ENCODE measurements at regions not wholly inside any gene's neighbourhood (a gene's known extent, or its start where the extent isn't known, plus 50 kb on each side); places are given as distances from the start of the nearest gene placed in this dataset.

DNA sequence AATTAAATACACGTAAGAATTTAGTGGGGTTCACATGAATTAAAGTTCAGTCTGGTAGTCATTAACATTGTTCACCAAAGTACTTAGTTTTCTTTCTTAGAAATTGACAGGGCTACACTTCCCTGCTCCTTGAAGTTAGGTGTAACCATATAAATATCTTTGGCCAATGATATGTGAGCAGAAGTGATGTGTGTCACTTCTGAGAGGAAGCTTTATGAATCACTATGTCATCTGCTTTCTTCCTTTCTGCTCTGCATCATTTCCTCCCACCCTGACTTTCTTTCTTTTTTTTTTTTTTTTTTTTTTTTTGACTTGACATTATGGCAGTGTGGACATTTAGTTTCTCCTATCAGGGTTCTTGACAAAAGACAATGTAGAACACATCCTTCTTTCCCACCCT lies 156.2 kb upstream of the COL8A1 start:
- CTCF ChIA-PET = no interaction called here
- no peaks in the 10 kb centered on the region for H3K36me3 Mint-ChIP-seq
- POLR2A ChIA-PET = no interaction called here
- H3K9me3 Mint-ChIP-seq = peaks cover 3% of the 10 kb centered on the region
- no peaks in the 10 kb centered on the region for H3K4me1 Mint-ChIP-seq (ENCODE audit: low read depth)
- intact Hi-C loops (cut with micrococcal nuclease) = no loop called here
- H3K27ac Mint-ChIP-seq = no peak overlapping the region
- H3K4me3 Mint-ChIP-seq = no peak overlapping the region
- no peak for DNase-seq
- H3K27me3 Mint-ChIP-seq = no peaks in the 10 kb centered on the region

DNA sequence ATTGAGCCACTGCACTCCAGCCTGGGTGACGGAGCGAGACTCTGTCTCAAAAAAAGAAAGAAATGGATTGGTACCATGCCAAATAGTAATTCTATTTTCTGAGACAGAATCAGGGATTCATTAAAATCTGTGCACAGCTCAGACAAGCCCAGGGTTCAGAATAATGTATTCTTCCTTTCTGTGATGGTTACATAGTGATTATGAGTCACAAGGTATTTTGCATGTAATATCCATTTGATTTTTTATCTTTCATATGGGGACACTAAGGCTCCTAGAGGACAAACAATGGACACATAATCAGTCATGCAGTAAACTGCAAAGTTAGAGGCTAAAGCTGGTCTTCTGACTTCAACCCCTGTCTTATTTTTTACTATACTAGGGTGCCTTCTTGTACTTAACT lies 156.8 kb upstream of the COL8A1 start:
- no peak overlapping the region for H3K4me3 Mint-ChIP-seq
- H3K27me3 Mint-ChIP-seq = no peaks in the 10 kb centered on the region
- no peaks in the 10 kb centered on the region for H3K4me1 Mint-ChIP-seq (ENCODE audit: low read depth)
- intact Hi-C loops (cut with micrococcal nuclease) = no loop called here
- no peak overlapping the region for H3K27ac Mint-ChIP-seq
- H3K9me3 Mint-ChIP-seq = peaks cover 3% of the 10 kb centered on the region
- no peaks in the 10 kb centered on the region for H3K36me3 Mint-ChIP-seq
- CTCF ChIA-PET = no interaction called here
- DNase-seq = no peak
- POLR2A ChIA-PET = no interaction called here

DNA sequence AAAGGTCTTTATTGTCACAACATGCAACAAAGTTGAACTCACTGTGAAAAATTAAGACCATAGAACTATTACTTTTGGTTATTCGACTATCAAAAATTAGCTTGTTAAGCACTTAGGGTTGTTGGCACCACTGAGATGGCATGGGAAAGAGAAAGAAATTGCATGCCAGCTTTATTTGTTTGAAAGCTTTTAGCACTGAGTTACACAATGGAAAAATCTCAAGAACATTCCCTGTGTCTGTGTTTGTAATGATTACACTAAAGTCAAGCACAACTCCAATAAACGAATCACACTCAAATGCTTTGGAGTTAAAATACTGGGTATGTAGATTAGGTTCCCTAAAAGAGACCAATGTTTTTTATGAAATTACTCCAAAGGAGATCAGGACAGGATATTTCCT lies 158.6 kb upstream of the COL8A1 start:
- Mint-ChIP-seq H3K27ac (no peak overlapping the region), H3K27me3 (no peaks in the 10 kb centered on the region), H3K36me3 (no peaks in the 10 kb centered on the region), H3K4me3 (no peak overlapping the region), H3K4me1 (ENCODE audit: low read depth) (no peaks in the 10 kb centered on the region), H3K9me3 (peaks cover 2% of the 10 kb centered on the region)
- intact Hi-C loops (cut with micrococcal nuclease) = no loop called here
- CTCF ChIA-PET = no interaction called here
- POLR2A ChIA-PET = no interaction called here
- no peak for DNase-seq

DNA sequence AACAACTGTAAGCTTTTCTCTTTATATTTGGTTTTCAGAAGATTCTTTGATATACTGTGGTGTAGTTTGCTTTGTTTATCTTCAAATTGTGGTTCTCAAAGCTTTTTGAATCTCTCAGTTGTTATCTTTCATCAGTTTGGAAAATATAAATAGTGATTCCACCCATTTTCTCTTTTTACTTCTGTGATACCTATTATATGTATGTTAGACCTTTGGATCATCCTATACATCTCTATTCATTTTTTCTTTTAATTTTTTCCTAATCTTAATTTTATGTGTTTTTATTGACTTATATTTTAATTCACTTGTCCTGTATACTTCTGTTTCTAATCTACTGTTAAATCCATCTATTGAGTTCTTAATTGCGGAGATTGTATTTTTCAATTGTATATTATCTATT lies 160.7 kb upstream of the COL8A1 start:
- H3K27me3 Mint-ChIP-seq = no peaks in the 10 kb centered on the region
- H3K36me3 Mint-ChIP-seq = no peaks in the 10 kb centered on the region
- DNase-seq = no peak
- H3K27ac Mint-ChIP-seq = no peak overlapping the region
- H3K4me3 Mint-ChIP-seq = no peak overlapping the region
- peaks cover 4% of the 10 kb centered on the region for H3K9me3 Mint-ChIP-seq
- H3K4me1 Mint-ChIP-seq (ENCODE audit: low read depth) = no peaks in the 10 kb centered on the region
- POLR2A ChIA-PET = no interaction called here
- CTCF ChIA-PET = no interaction called here
- intact Hi-C loops (cut with micrococcal nuclease) = no loop called here

DNA sequence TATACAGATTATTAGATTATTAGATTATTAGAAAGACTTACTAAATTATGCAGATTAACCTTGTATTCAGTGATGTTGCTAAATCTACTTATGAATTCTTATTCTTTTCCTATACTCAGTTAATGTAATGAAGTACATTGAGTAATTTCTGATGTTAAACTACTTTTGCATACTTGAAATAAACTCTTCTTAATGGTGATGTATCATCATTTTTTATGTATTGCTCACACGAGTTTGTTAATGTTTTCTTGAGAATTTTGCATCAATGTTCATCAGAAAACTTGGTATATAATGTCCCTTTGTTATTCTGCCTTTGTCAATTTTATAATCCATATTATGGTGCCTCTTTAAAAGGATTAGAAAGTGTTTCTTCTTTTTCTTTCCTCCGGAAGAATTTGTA lies 163.2 kb upstream of the COL8A1 start:
- Mint-ChIP-seq H3K4me1 (ENCODE audit: low read depth) (no peaks in the 10 kb centered on the region), H3K4me3 (no peak overlapping the region), H3K36me3 (no peaks in the 10 kb centered on the region), H3K27ac (no peak overlapping the region), H3K9me3 (peaks cover 5% of the 10 kb centered on the region), H3K27me3 (no peaks in the 10 kb centered on the region)
- CTCF ChIA-PET = no interaction called here
- DNase-seq = no peak
- intact Hi-C loops (cut with micrococcal nuclease) = no loop called here
- POLR2A ChIA-PET = no interaction called here

DNA sequence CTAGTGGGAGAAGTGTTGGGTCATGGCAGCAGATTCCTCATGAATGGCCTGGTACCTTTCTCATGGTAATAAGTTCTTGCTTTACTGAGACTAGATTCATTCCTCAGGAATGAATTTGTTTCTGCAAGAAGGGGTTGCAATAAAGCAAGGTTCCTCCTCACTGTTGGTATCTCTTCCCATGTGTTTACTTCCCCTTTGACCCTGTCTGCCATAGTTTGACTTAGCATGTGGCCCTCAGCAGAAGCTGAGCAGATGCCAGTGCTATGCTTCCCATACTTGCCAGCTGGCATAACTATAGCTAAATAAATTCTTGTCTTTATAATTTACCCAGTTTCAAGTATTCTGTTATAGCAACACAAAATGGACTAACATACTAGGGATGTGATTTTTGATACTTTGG lies 163.6 kb upstream of the COL8A1 start:
- peaks cover 5% of the 10 kb centered on the region for H3K9me3 Mint-ChIP-seq
- no peak overlapping the region for H3K4me3 Mint-ChIP-seq
- DNase-seq = no peak
- no peaks in the 10 kb centered on the region for H3K36me3 Mint-ChIP-seq
- ChIA-PET POLR2A (no interaction called here), CTCF (interaction anchor here (1.0 kb wide), 1 partner anchor 572 kb away, joined by 5 read pairs; no protein-coding TSS in a partner anchor)
- H3K4me1 Mint-ChIP-seq (ENCODE audit: low read depth) = no peaks in the 10 kb centered on the region
- no peak overlapping the region for H3K27ac Mint-ChIP-seq
- intact Hi-C loops (cut with micrococcal nuclease) = no loop called here
- H3K27me3 Mint-ChIP-seq = no peaks in the 10 kb centered on the region

DNA sequence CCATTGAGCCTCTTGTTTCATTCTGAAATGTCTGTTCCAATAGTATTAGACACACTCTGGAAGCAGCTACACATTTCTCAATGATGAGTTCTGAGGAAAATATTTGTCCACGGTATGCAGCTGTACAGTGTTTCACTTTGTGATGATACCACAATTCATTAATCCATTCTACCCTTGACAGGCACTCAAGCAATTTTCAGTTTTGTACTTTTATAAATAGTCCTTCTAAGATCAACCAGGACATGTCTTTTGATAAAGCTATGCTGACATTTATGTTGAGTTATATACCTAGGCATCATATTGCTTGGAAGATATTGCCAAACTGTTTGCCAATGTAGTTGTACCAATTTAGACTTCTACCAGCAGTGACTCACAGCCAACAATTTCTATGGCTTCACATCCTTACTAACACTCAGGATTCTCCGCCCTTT lies 165.1 kb upstream of the COL8A1 start:
- no peaks in the 10 kb centered on the region for H3K36me3 Mint-ChIP-seq
- DNase-seq = no peak
- H3K27ac Mint-ChIP-seq = no peak overlapping the region
- H3K9me3 Mint-ChIP-seq = peaks cover 5% of the 10 kb centered on the region
- H3K4me3 Mint-ChIP-seq = no peak overlapping the region
- intact Hi-C loops (cut with micrococcal nuclease) = no loop called here
- CTCF ChIA-PET = no interaction called here
- no peaks in the 10 kb centered on the region for H3K27me3 Mint-ChIP-seq
- POLR2A ChIA-PET = interaction anchor here (0.7 kb wide), 1 partner anchor 186 kb away, joined by 3 read pairs; no protein-coding TSS in a partner anchor
- H3K4me1 Mint-ChIP-seq (ENCODE audit: low read depth) = no peaks in the 10 kb centered on the region

DNA sequence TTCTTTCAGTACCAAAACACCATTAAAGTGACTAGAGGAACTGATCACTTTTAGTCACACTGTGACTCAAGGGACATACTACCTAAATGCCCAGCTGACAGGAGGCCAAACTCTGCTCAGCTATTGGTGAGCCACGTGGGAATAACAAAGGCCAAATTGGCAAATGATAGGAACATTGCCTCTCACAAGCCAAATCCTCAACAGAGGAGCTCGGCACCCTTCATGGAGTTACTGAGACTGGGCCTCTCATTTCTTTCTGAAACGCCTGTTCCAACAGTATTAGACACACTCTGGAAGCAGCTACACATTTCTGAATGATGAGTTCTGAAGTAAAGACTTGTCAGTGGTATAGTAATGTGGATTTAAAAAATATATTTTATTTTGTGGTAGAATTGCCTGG lies 166.0 kb upstream of the COL8A1 start:
- Mint-ChIP-seq H3K36me3 (no peaks in the 10 kb centered on the region), H3K9me3 (peaks cover 5% of the 10 kb centered on the region), H3K4me3 (no peak overlapping the region), H3K4me1 (ENCODE audit: low read depth) (no peaks in the 10 kb centered on the region), H3K27me3 (no peaks in the 10 kb centered on the region), H3K27ac (no peak overlapping the region)
- CTCF ChIA-PET = no interaction called here
- no peak for DNase-seq
- intact Hi-C loops (cut with micrococcal nuclease) = no loop called here
- POLR2A ChIA-PET = no interaction called here

DNA sequence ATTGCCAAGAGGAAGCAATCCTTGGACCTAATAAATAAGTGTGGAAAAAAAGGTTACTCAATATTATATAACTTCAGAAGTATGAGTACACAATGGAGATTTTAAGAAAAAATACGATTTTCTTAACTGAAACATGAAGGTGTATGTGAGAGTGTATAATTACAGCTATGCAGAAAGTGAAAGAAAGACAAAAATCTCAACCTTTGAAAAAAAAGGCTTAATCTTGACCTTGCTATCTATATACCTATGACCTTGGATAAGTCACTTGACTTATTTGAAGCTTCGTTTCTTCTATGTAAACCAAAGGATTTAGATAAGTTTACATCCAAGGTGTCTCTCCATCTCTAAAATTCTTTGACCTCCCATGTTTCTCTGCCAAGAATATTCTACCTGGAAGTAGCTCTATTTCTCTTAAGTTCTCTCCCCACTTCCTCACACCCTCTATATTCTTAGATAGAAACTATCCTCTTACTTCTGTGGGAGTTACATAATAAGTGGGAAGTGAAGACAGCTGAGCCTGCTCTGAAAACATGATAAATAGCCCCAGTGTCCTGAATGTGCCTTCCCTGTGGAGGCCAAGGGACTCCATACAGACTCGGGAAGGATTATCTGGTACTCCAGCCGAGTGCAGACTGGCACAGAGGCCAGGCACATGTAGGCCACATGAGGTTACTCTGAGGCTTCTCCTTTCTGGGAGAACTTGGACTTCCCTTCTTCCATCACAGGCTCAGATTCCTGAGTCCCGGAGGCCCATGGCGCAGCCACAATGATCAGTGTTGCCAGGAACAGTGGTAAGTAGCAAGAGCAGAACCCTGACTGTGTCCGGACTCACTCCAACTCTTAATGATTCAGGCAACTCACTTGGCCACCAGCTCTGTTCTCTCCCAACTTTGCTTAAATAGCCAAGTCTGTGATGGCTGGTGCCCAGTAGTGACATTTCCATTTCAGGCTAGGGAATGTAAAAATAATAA lies 166.8 kb upstream of the COL8A1 start:
- DNase-seq = no peak
- ChIA-PET CTCF (no interaction called here), POLR2A (no interaction called here)
- intact Hi-C loops (cut with micrococcal nuclease) = no loop called here
- no peak overlapping the region for H3K4me3 Mint-ChIP-seq
- H3K36me3 Mint-ChIP-seq = no peaks in the 10 kb centered on the region
- no peaks in the 10 kb centered on the region for H3K4me1 Mint-ChIP-seq (ENCODE audit: low read depth)
- no peaks in the 10 kb centered on the region for H3K27me3 Mint-ChIP-seq
- H3K9me3 Mint-ChIP-seq = peaks cover 4% of the 10 kb centered on the region
- no peak overlapping the region for H3K27ac Mint-ChIP-seq

DNA sequence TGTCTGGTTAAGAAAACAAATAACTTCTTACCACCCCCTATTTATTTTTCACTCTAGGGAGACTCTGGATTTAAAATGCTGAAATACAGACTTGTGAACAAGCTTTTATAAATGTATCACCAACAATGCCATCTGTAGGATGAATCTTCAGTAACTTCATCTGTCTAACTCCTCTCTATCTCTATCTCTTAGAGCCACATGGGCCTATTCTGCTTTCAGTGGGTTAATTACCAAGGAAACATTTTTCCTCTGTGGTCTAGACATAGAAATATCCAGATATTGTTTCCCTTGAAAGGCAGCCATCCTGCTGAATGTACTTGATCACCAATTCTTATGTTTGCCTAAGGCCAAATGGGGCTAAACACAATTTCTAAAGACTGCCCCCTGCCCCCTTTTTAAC lies 167.6 kb upstream of the COL8A1 start:
- no peak overlapping the region for H3K4me3 Mint-ChIP-seq
- POLR2A ChIA-PET = no interaction called here
- H3K4me1 Mint-ChIP-seq (ENCODE audit: low read depth) = no peaks in the 10 kb centered on the region
- no peak overlapping the region for H3K27ac Mint-ChIP-seq
- intact Hi-C loops (cut with micrococcal nuclease) = no loop called here
- no peak for DNase-seq
- CTCF ChIA-PET = no interaction called here
- peaks cover 2% of the 10 kb centered on the region for H3K9me3 Mint-ChIP-seq
- no peaks in the 10 kb centered on the region for H3K27me3 Mint-ChIP-seq
- H3K36me3 Mint-ChIP-seq = no peaks in the 10 kb centered on the region

DNA sequence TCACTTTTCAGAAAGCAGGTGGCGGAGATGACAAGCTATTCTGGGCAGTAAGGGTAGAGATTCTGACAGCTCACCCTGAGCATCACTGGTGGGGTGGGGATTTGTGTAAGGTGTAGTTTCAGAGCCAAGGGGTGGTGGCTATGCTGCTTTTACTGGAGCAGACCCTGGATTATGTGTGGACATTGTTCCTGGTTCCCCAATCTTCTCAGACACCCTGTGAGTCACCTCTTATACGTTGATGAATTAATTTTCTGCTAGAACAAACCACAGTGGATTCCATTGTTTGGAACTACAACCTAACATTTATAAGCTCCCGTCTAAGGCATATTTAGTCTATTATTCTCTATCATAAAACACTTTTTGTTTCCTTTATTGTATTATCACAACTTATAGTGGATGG lies 169.5 kb upstream of the COL8A1 start:
- Mint-ChIP-seq H3K36me3 (no peaks in the 10 kb centered on the region), H3K27ac (no peak overlapping the region), H3K4me3 (no peak overlapping the region), H3K4me1 (ENCODE audit: low read depth) (no peaks in the 10 kb centered on the region), H3K9me3 (peaks cover 2% of the 10 kb centered on the region), H3K27me3 (no peaks in the 10 kb centered on the region)
- intact Hi-C loops (cut with micrococcal nuclease) = no loop called here
- DNase-seq = no peak
- ChIA-PET POLR2A (no interaction called here), CTCF (interaction anchor here (1.4 kb wide), 1 partner anchor 35 kb away, joined by 4 read pairs; no protein-coding TSS in a partner anchor)

DNA sequence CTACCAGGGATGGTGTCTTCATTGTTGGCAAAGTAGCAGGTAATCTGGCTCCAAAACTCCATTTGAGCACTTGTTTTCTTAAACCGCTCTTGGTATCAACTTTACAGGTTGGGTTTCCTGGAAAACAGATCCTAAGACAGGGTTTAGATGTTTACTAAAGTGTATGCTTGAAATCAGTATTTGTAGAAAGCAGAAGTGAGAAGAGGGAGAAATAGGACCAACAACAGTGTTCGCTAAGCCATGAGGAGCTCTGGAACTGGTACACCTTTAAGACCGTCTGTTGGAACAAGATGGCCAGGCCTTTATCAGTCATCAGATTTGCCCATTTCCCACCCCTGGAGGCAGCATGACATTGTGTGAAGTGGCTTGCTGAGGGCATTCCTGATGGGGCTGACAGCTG lies 171.0 kb upstream of the COL8A1 start:
- ChIA-PET POLR2A (no interaction called here), CTCF (no interaction called here)
- Mint-ChIP-seq H3K4me1 (ENCODE audit: low read depth) (no peaks in the 10 kb centered on the region), H3K4me3 (no peak overlapping the region), H3K27ac (no peak overlapping the region), H3K27me3 (no peaks in the 10 kb centered on the region), H3K9me3 (no peaks in the 10 kb centered on the region), H3K36me3 (no peaks in the 10 kb centered on the region)
- intact Hi-C loops (cut with micrococcal nuclease) = no loop called here
- no peak for DNase-seq

DNA sequence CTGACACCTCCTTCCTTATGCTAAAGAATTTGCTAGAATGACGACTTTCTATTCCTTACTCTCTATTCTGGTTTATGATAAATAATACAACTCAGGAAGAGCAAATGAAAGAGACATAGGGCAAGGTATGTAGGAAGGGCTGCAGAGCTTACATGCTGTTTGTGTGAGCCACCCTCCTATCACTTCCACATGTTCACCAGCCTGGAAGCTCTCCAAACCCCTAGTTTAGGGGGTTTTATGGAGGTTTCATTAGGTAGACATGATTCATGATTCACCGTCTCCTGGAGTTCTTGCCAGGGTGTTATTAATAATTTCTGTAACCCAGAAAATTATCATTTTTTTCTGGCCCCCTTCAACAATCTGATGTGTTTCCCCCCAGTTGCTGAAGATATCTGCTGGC lies 172.1 kb upstream of the COL8A1 start:
- H3K27me3 Mint-ChIP-seq = no peaks in the 10 kb centered on the region
- intact Hi-C loops (cut with micrococcal nuclease) = no loop called here
- ChIA-PET CTCF (no interaction called here), POLR2A (no interaction called here)
- H3K27ac Mint-ChIP-seq = no peak overlapping the region
- H3K4me3 Mint-ChIP-seq = no peak overlapping the region
- H3K9me3 Mint-ChIP-seq = no peaks in the 10 kb centered on the region
- no peaks in the 10 kb centered on the region for H3K36me3 Mint-ChIP-seq
- DNase-seq = no peak
- H3K4me1 Mint-ChIP-seq (ENCODE audit: low read depth) = no peaks in the 10 kb centered on the region

Measured in activated CD4-positive, alpha-beta memory T cell treated with anti-CD3 and anti-CD28 coated beads for 36 hours (primary cell).